Natural killer cell (primary cell): ENCODE measurements at regions not wholly inside any gene's neighbourhood (a gene's known extent, or its start where the extent isn't known, plus 50 kb on each side); places are given as distances from the start of the nearest gene placed in this dataset.

Experiments
- ATAC-seq, 3 donors: fragments of 150-1000 bp in 2 of 3; fragments of 200-7000 bp in 1 of 3; cut with Tn5 transposase; 1 replicate in 1 of 3; 2 replicates in 2 of 3; pipeline ENCODE4 v1.10.0; 2021; ENCODE audit warnings: mild to moderate bottlenecking in 2 of 3, moderate library complexity in 2 of 3
- DNase-seq, 2 donors: peaks; one replicate each; pipeline versions ENCODE4 v3.0.0 to v3.0.0-alpha.2; 2013 to 2021; ENCODE audit warnings: mixed read lengths in 1 of 2
- H3K27ac ChIP-seq: one replicate; pipeline ENCODE4 v1.5.1; 2013; ENCODE audit warnings: mild to moderate bottlenecking, low read length
- H3K27me3 ChIP-seq: one replicate; pipeline ENCODE4 v1.6.1; 2013; ENCODE audit warnings: low read length; ENCODE audit not compliant: control insufficient read depth, insufficient read depth
- H3K36me3 ChIP-seq: one replicate; pipeline ENCODE4 v1.6.1; 2013; ENCODE audit warnings: low read length; ENCODE audit not compliant: control insufficient read depth, insufficient read depth
- H3K4me1 ChIP-seq: one replicate; pipeline ENCODE4 v1.6.1; 2013; ENCODE audit warnings: low read length; ENCODE audit not compliant: control insufficient read depth, insufficient read depth
- H3K4me3 ChIP-seq: one replicate; pipeline ENCODE4 v1.5.1; 2013; ENCODE audit warnings: low read length
- H3K9me3 ChIP-seq: one replicate; pipeline ENCODE4 v1.6.1; 2013; ENCODE audit warnings: low read length; ENCODE audit not compliant: control insufficient read depth, insufficient read depth
- H3K27ac Mint-ChIP-seq, 2 donors: one replicate each; pipeline ENCODE4 v1.8.0; 2022; ENCODE audit warnings: mild to moderate bottlenecking in 2 of 2, mixed read lengths in 2 of 2, moderate library complexity in 1 of 2
- H3K27me3 Mint-ChIP-seq, 2 donors: one replicate each; pipeline ENCODE4 v1.8.0; 2022; ENCODE audit warnings: low read depth in 2 of 2, mixed read lengths in 2 of 2
- H3K36me3 Mint-ChIP-seq: one replicate; pipeline ENCODE4 v1.8.0; 2022; ENCODE audit warnings: mixed read lengths
- H3K4me1 Mint-ChIP-seq, 2 donors: one replicate each; pipeline ENCODE4 v1.8.0; 2022; ENCODE audit warnings: mixed read lengths in 2 of 2
- H3K4me3 Mint-ChIP-seq: one replicate; pipeline ENCODE4 v1.8.0; 2022; ENCODE audit warnings: mild to moderate bottlenecking, moderate library complexity, mixed read lengths
- H3K9me3 Mint-ChIP-seq, 2 donors: one replicate each; pipeline ENCODE4 v1.8.0; 2022; ENCODE audit warnings: mixed read lengths in 2 of 2
- CTCF ChIP-seq: fragments of 200-600 bp; IDR thresholded peaks from one replicate; pipeline ENCODE4 v1.8.0; 2022; ENCODE audit warnings: antibody characterized with exemption
- WGBS: methylation state at CpG from one replicate; pipeline ENCODE4 v1.1.7; 2013; ENCODE audit warnings: missing lambda C conversion rate; ENCODE audit not compliant: insufficient coverage; 5-methylcytosine and 5-hydroxymethylcytosine counted together
- intact Hi-C: fragments of 100-400 bp; cut with micrococcal nuclease; formaldehyde crosslinking; loops from one replicate; pipeline ENCODE4 v1.14.2; 2022

- Mint-ChIP-seq H3K27me3 (no peaks in the 10 kb centered on the region), H3K4me1 (no peaks in the 10 kb centered on the region), H3K9me3 (peaks cover 16 to 19% of the 10 kb centered on the region in 2 donors), H3K27ac (no peak overlapping the region), H3K4me3 (no peak overlapping the region), H3K36me3 (peaks cover 13% of the 10 kb centered on the region)
- DNase-seq: no peak
- H3K4me1 ChIP-seq: no peaks in the 10 kb centered on the region
- 68% methylated on average over 1 of the region's 1 CpG for WGBS
- H3K36me3 ChIP-seq: no peaks in the 10 kb centered on the region
- intact Hi-C loops: no loop called here
- H3K4me3 ChIP-seq: no peak overlapping the region
- TF ChIP-seq CTCF: no peak
- H3K9me3 ChIP-seq: peaks cover 6% of the 10 kb centered on the region
- no peak for ATAC-seq
- H3K27ac ChIP-seq: no peak overlapping the region
- H3K27me3 ChIP-seq: no peaks in the 10 kb centered on the region
These were observed 1070.2 kb upstream of the NXPH2 start for GRCh38 chr2:139850254-139850890.

- no peaks in the 10 kb centered on the region for H3K27me3 ChIP-seq
- H3K36me3 ChIP-seq: no peaks in the 10 kb centered on the region
- no peak for DNase-seq
- no peaks in the 10 kb centered on the region for H3K9me3 ChIP-seq
- H3K27me3 Mint-ChIP-seq: no peaks in the 10 kb centered on the region
- peaks cover 16 to 22% of the 10 kb centered on the region in 2 donors for H3K9me3 Mint-ChIP-seq
- H3K4me1 Mint-ChIP-seq: no peaks in the 10 kb centered on the region
- H3K27ac Mint-ChIP-seq: no peak overlapping the region
- 84% methylated on average over 2 of the region's 4 CpGs for WGBS
- no peak overlapping the region for H3K4me3 ChIP-seq
- no peak for ATAC-seq
- peaks cover 8% of the 10 kb centered on the region for H3K36me3 Mint-ChIP-seq
- no peaks in the 10 kb centered on the region for H3K4me1 ChIP-seq
- TF ChIP-seq CTCF: no peak
- H3K4me3 Mint-ChIP-seq: no peak overlapping the region
- no peak overlapping the region for H3K27ac ChIP-seq
- intact Hi-C loops: no loop called here
These were observed 1056.6 kb upstream of the NXPH2 start for GRCh38 chr2:139836769-139837168.

GRCh38 chr2:139835101-139835500 is 1054.9 kb upstream of the NXPH2 start:
- Mint-ChIP-seq H3K4me1 (no peaks in the 10 kb centered on the region), H3K27me3 (no peaks in the 10 kb centered on the region), H3K9me3 (peaks cover 17 to 19% of the 10 kb centered on the region in 2 donors), H3K36me3 (no peaks in the 10 kb centered on the region), H3K4me3 (no peak overlapping the region), H3K27ac (no peak overlapping the region)
- Histone ChIP-seq H3K27me3 (no peaks in the 10 kb centered on the region), H3K9me3 (peaks cover 5% of the 10 kb centered on the region), H3K4me1 (no peaks in the 10 kb centered on the region), H3K27ac (no peak overlapping the region), H3K4me3 (no peak overlapping the region), H3K36me3 (no peaks in the 10 kb centered on the region)
- WGBS: 60% methylated on average over 2 of the region's 2 CpGs
- DNase-seq (no peak), ATAC-seq (no peak)
- no peak for TF ChIP-seq CTCF
- intact Hi-C loops: no loop called here

GRCh38 chr2:139828011-139828410 is 1047.8 kb upstream of the NXPH2 start:
- Histone ChIP-seq H3K27me3 (no peaks in the 10 kb centered on the region), H3K9me3 (peaks cover 5% of the 10 kb centered on the region), H3K36me3 (no peaks in the 10 kb centered on the region), H3K4me3 (no peak overlapping the region), H3K4me1 (no peaks in the 10 kb centered on the region), H3K27ac (no peak overlapping the region)
- Mint-ChIP-seq H3K4me1 (no peaks in the 10 kb centered on the region), H3K4me3 (no peak overlapping the region), H3K27me3 (no peaks in the 10 kb centered on the region), H3K27ac (no peak overlapping the region), H3K9me3 (peaks cover 5 to 17% of the 10 kb centered on the region in 2 donors), H3K36me3 (peaks cover 9% of the 10 kb centered on the region)
- intact Hi-C loops: no loop called here
- no peak for TF ChIP-seq CTCF
- 50% methylated on average over 2 of the region's 3 CpGs for WGBS
- DNase-seq: no peak
- ATAC-seq: no peak
